Mucosa of stomach (tissue), 1 donor: ENCODE measurements at regions not wholly inside any gene's neighbourhood (a gene's known extent, or its start where the extent isn't known, plus 50 kb on each side); places are given as distances from the start of the nearest gene placed in this dataset.

Source experiments
- H3K27me3 ChIP-seq: one replicate; pipeline ENCODE4 v1.7.0; 2013; ENCODE audit warnings: mild to moderate bottlenecking, low read length; ENCODE audit not compliant: control insufficient read depth, insufficient read depth
- H3K36me3 ChIP-seq: one replicate; pipeline ENCODE4 v1.7.0; 2013; ENCODE audit warnings: low read length; ENCODE audit not compliant: control insufficient read depth, insufficient read depth
- H3K4me1 ChIP-seq: one replicate; pipeline ENCODE4 v1.7.0; 2013; ENCODE audit warnings: mild to moderate bottlenecking, low read length; ENCODE audit not compliant: control insufficient read depth, insufficient read depth
- H3K4me3 ChIP-seq: one replicate; pipeline ENCODE4 v1.7.0; 2013; ENCODE audit warnings: low read length
- H3K9ac ChIP-seq: one replicate; pipeline ENCODE4 v1.7.0; 2013; ENCODE audit warnings: mild to moderate bottlenecking, low read length, moderate library complexity
- H3K9me3 ChIP-seq: one replicate; pipeline ENCODE4 v1.7.0; 2013; ENCODE audit warnings: mild to moderate bottlenecking, low read length, moderate library complexity; ENCODE audit not compliant: control insufficient read depth
- donor health status: Pancreatic carcinoma.

GRCh38 chr6:137764464-137764863 lies 102.6 kb upstream of the TNFAIP3 start:
- Histone ChIP-seq H3K9ac (no peak overlapping the region), H3K36me3 (no peaks in the 10 kb centered on the region), H3K9me3 (no peaks in the 10 kb centered on the region), H3K4me3 (no peak overlapping the region), H3K27me3 (no peaks in the 10 kb centered on the region), H3K4me1 (no peaks in the 10 kb centered on the region)

- Histone ChIP-seq H3K36me3 (no peaks in the 10 kb centered on the region), H3K4me1 (no peaks in the 10 kb centered on the region), H3K9me3 (no peaks in the 10 kb centered on the region), H3K9ac (no peak overlapping the region), H3K4me3 (no peak overlapping the region), H3K27me3 (no peaks in the 10 kb centered on the region)
These were observed 102.0 kb upstream of the TNFAIP3 start for GRCh38 chr6:137765059-137765458.

- H3K27me3 ChIP-seq: no peaks in the 10 kb centered on the region
- H3K36me3 ChIP-seq: no peaks in the 10 kb centered on the region
- H3K4me1 ChIP-seq: no peaks in the 10 kb centered on the region
- H3K9ac ChIP-seq: no peak overlapping the region
- no peak overlapping the region for H3K4me3 ChIP-seq
- no peaks in the 10 kb centered on the region for H3K9me3 ChIP-seq
These were observed 100.3 kb upstream of the TNFAIP3 start for GRCh38 chr6:137766596-137767370.

GRCh38 chr6:137767465-137767864 lies 99.6 kb upstream of the TNFAIP3 start:
- Histone ChIP-seq H3K4me1 (no peaks in the 10 kb centered on the region), H3K36me3 (no peaks in the 10 kb centered on the region), H3K4me3 (no peak overlapping the region), H3K9ac (no peak overlapping the region), H3K27me3 (no peaks in the 10 kb centered on the region), H3K9me3 (no peaks in the 10 kb centered on the region)

GRCh38 chr6:137767911-137768690 lies 99.0 kb upstream of the TNFAIP3 start:
- Histone ChIP-seq H3K27me3 (no peaks in the 10 kb centered on the region), H3K4me3 (no peak overlapping the region), H3K9ac (no peak overlapping the region), H3K36me3 (no peaks in the 10 kb centered on the region), H3K9me3 (no peaks in the 10 kb centered on the region), H3K4me1 (no peaks in the 10 kb centered on the region)

- no peak overlapping the region for H3K4me3 ChIP-seq
- H3K9me3 ChIP-seq: no peaks in the 10 kb centered on the region
- H3K36me3 ChIP-seq: no peaks in the 10 kb centered on the region
- H3K4me1 ChIP-seq: no peaks in the 10 kb centered on the region
- H3K27me3 ChIP-seq: no peaks in the 10 kb centered on the region
- H3K9ac ChIP-seq: no peak overlapping the region
These were observed 98.1 kb upstream of the TNFAIP3 start for GRCh38 chr6:137768935-137769334.

GRCh38 chr6:137769797-137770362 lies 97.2 kb upstream of the TNFAIP3 start:
- Histone ChIP-seq H3K27me3 (no peaks in the 10 kb centered on the region), H3K36me3 (no peaks in the 10 kb centered on the region), H3K4me1 (no peaks in the 10 kb centered on the region)

GRCh38 chr6:137772541-137773250 lies 94.4 kb upstream of the TNFAIP3 start:
- Histone ChIP-seq H3K9ac (no peak overlapping the region), H3K4me3 (no peak overlapping the region), H3K9me3 (no peaks in the 10 kb centered on the region), H3K4me1 (peaks cover 14% of the 10 kb centered on the region), H3K36me3 (no peaks in the 10 kb centered on the region), H3K27me3 (no peaks in the 10 kb centered on the region)

More at GRCh38 chr6:137769797-137770362, 97.2 kb upstream of the TNFAIP3 start:
- Histone ChIP-seq H3K9ac (no peak overlapping the region), H3K9me3 (no peaks in the 10 kb centered on the region), H3K4me3 (no peak overlapping the region)

- Histone ChIP-seq H3K27me3 (no peaks in the 10 kb centered on the region), H3K4me3 (no peak overlapping the region), H3K9ac (no peak overlapping the region), H3K9me3 (no peaks in the 10 kb centered on the region), H3K4me1 (peaks cover 14% of the 10 kb centered on the region), H3K36me3 (no peaks in the 10 kb centered on the region)
These were observed 91.8 kb upstream of the TNFAIP3 start for GRCh38 chr6:137775227-137775626.

GRCh38 chr6:137775720-137776119 lies 91.3 kb upstream of the TNFAIP3 start:
- H3K9me3 ChIP-seq: no peaks in the 10 kb centered on the region
- no peaks in the 10 kb centered on the region for H3K27me3 ChIP-seq
- no peaks in the 10 kb centered on the region for H3K36me3 ChIP-seq
- peaks cover 14% of the 10 kb centered on the region for H3K4me1 ChIP-seq
- no peak overlapping the region for H3K4me3 ChIP-seq
- no peak overlapping the region for H3K9ac ChIP-seq

GRCh38 chr6:137776256-137776655 lies 90.8 kb upstream of the TNFAIP3 start:
- H3K9ac ChIP-seq: no peak overlapping the region

More at GRCh38 chr6:137776256-137776655, 90.8 kb upstream of the TNFAIP3 start:
- Histone ChIP-seq H3K27me3 (no peaks in the 10 kb centered on the region), H3K36me3 (no peaks in the 10 kb centered on the region), H3K4me1 (peaks cover 14% of the 10 kb centered on the region), H3K9me3 (no peaks in the 10 kb centered on the region), H3K4me3 (no peak overlapping the region)
